Right lobe of liver (tissue), 6 donors: ENCODE measurements at regions not wholly inside any gene's neighbourhood (a gene's known extent, or its start where the extent isn't known, plus 50 kb on each side); places are given as distances from the start of the nearest gene placed in this dataset.

Experiments used
- ATAC-seq, 4 donors: fragments of 200-7000 bp; cut with Tn5 transposase; one replicate each; pipeline ENCODE4 v1.9.1; 2020; ENCODE audit warnings: mild to moderate bottlenecking in 4 of 4, moderate library complexity in 4 of 4
- DNase-seq, 3 donors: peaks; one replicate each; pipeline ENCODE4 v3.0.0-alpha.2; 2020
- H3K27ac ChIP-seq, 3 donors: fragments of 200-600 bp; one replicate each; pipeline ENCODE4 v1.8.0; 2022
- H3K27me3 ChIP-seq, 2 donors: fragments of 200-600 bp; one replicate each; pipeline ENCODE4 v1.8.0; 2022
- H3K36me3 ChIP-seq, 4 donors: fragments of 200-600 bp; sonication (generic) in 1 of 4; one replicate each; pipeline versions ENCODE4 v1.5.1 to v1.8.0; 2017 to 2022; ENCODE audit warnings: control low read depth in 1 of 4
- H3K4me1 ChIP-seq, 4 donors: fragments of 200-600 bp; sonication (generic) in 1 of 4; one replicate each; pipeline versions ENCODE4 v1.5.1 to v1.8.0; 2017 to 2022; ENCODE audit warnings: control low read depth in 1 of 4
- H3K4me3 ChIP-seq, 3 donors: fragments of 200-600 bp; one replicate each; pipeline ENCODE4 v1.8.0; 2022
- H3K9me3 ChIP-seq, 4 donors: fragments of 200-600 bp; sonication (generic) in 1 of 4; one replicate each; pipeline versions ENCODE4 v1.5.1 to v1.8.0; 2017 to 2022; ENCODE audit warnings: control low read depth in 1 of 4
- CTCF ChIP-seq, 4 donors: fragments of 200-600 bp in 3 of 4; fragments of 450-650 bp in 1 of 4; IDR thresholded peaks; one replicate each; pipeline versions ENCODE4 v1.5.1 to v1.8.0; 2016 to 2022; ENCODE audit warnings: antibody characterized with exemption in 4 of 4, mild to moderate bottlenecking in 2 of 4
- POLR2A ChIP-seq: fragments of 450-650 bp; IDR thresholded peaks from one replicate; pipeline ENCODE4 v1.6.1; 2017; ENCODE audit warnings: antibody characterized with exemption, mild to moderate bottlenecking
- WGBS: methylation state at CpG from one replicate; pipeline ENCODE4 v1.1.6; 2018; ENCODE audit warnings: low coverage, low lambda C conversion rate; ENCODE audit not compliant: insufficient coverage; ENCODE audit errors: missing lambda C conversion rate; 5-methylcytosine and 5-hydroxymethylcytosine counted together
- intact Hi-C, 2 donors: fragments of 100-400 bp; cut with DNase I; formaldehyde crosslinking; loops; one replicate each; pipeline versions ENCODE4 v1.11.2 to v1.14.1; 2022
- donor health status: DM: no; HTN: yes; CAD: no.
- donor health status: DM: no; HTN: no; CAD: no.
- donor health status: DM: no; HTN: no; CAD: no.
- donor health status: DM: no; HTN: yes; CAD: no.
- donor health status: DM: no; HTN: yes; CAD: no.

GRCh38 chr9:86690034-86690433 lies 257.3 kb downstream of the GAS1 start:
- H3K27ac ChIP-seq = no peak overlapping the region
- H3K9me3 ChIP-seq = no peaks in the 10 kb centered on the region
- peaks cover 0 to 3% of the 10 kb centered on the region in 2 donors for H3K27me3 ChIP-seq
- no peaks in the 10 kb centered on the region for H3K4me1 ChIP-seq
- ATAC-seq = no peak
- H3K4me3 ChIP-seq = no peak overlapping the region
- intact Hi-C loops = no loop called here
- DNase-seq = no peak
- no peaks in the 10 kb centered on the region for H3K36me3 ChIP-seq
- TF ChIP-seq POLR2A = no peak
- no peak for TF ChIP-seq CTCF (IDR thresholded peaks at IDR 0.05)

- DNase-seq (no peak), ATAC-seq (no peak)
- intact Hi-C loops = no loop called here
- Histone ChIP-seq H3K4me1 (no peaks in the 10 kb centered on the region), H3K9me3 (no peaks in the 10 kb centered on the region), H3K27ac (no peak overlapping the region), H3K36me3 (no peaks in the 10 kb centered on the region), H3K4me3 (no peak overlapping the region), H3K27me3 (peaks cover 0 to 3% of the 10 kb centered on the region in 2 donors)
- no peak for TF ChIP-seq CTCF (IDR thresholded peaks at IDR 0.05)
- TF ChIP-seq POLR2A = no peak
- 68% methylated on average over 3 of the region's 3 CpGs for WGBS
Observed at GRCh38 chr9:86687788-86688187, 259.5 kb downstream of the GAS1 start.

GRCh38 chr9:86685556-86685955 lies 261.8 kb downstream of the GAS1 start:
- Histone ChIP-seq H3K9me3 (no peaks in the 10 kb centered on the region), H3K27me3 (no peaks in the 10 kb centered on the region), H3K36me3 (no peaks in the 10 kb centered on the region), H3K4me3 (no peak overlapping the region), H3K4me1 (no peaks in the 10 kb centered on the region), H3K27ac (no peak overlapping the region)
- WGBS = 35% methylated on average over 3 of the region's 3 CpGs
- TF ChIP-seq CTCF (IDR thresholded peaks at IDR 0.05) = no peak
- no peak for TF ChIP-seq POLR2A
- intact Hi-C loops = no loop called here
- no peak for DNase-seq
- no peak for ATAC-seq

GRCh38 chr9:86684148-86684547 lies 263.2 kb downstream of the GAS1 start:
- ATAC-seq (no peak), DNase-seq (no peak)
- TF ChIP-seq POLR2A (no peak), CTCF (IDR thresholded peaks at IDR 0.05) (no peak)
- intact Hi-C loops = no loop called here
- H3K4me3 ChIP-seq = no peak overlapping the region
- 7% methylated on average over 1 of the region's 1 CpG for whole genome bisulfite sequencing
- no peaks in the 10 kb centered on the region for H3K27me3 ChIP-seq
- H3K4me1 ChIP-seq = no peaks in the 10 kb centered on the region
- no peak overlapping the region for H3K27ac ChIP-seq
- H3K36me3 ChIP-seq = no peaks in the 10 kb centered on the region
- no peaks in the 10 kb centered on the region for H3K9me3 ChIP-seq

GRCh38 chr9:86682240-86682639 lies 265.1 kb downstream of the GAS1 start:
- no peak overlapping the region for H3K27ac ChIP-seq
- H3K9me3 ChIP-seq = no peaks in the 10 kb centered on the region
- no peak overlapping the region for H3K4me3 ChIP-seq
- TF ChIP-seq CTCF (IDR thresholded peaks at IDR 0.05) (no peak), POLR2A (no peak)
- ATAC-seq (no peak), DNase-seq (no peak)
- no peaks in the 10 kb centered on the region for H3K36me3 ChIP-seq
- intact Hi-C loops = no loop called here
- H3K4me1 ChIP-seq = no peaks in the 10 kb centered on the region
- WGBS = 55% methylated on average over 8 of the region's 8 CpGs
- H3K27me3 ChIP-seq = no peaks in the 10 kb centered on the region
